Ovary (tissue), 3 donors: ENCODE measurements at regions not wholly inside any gene's neighbourhood (a gene's known extent, or its start where the extent isn't known, plus 50 kb on each side); places are given as distances from the start of the nearest gene placed in this dataset.
"Not testable (repeated sequence)": the region's sequence is repeated elsewhere in the genome, so short reads cannot be mapped to it uniquely, and the experiment has no call there.

ENCODE experiments used
- CTCF ChIP-seq, 3 donors: fragments of 450-650 bp in 2 of 3; fragments of 200-600 bp in 1 of 3; IDR thresholded peaks; one replicate each; pipeline versions ENCODE4 v1.5.1 to v1.8.0; 2016 to 2022; ENCODE audit warnings: antibody characterized with exemption in 3 of 3, mild to moderate bottlenecking in 1 of 3
- EP300 ChIP-seq: sonication (generic); formaldehyde crosslinking; IDR thresholded peaks from one replicate; pipeline ENCODE4 v1.6.1; 2017; ENCODE audit warnings: antibody characterized with exemption
- POLR2A ChIP-seq: fragments of 450-650 bp; IDR thresholded peaks from one replicate; pipeline ENCODE4 v1.6.1; 2017; ENCODE audit warnings: antibody characterized with exemption, mild to moderate bottlenecking, moderate library complexity
- donor health status: DM: no; HTN: no; CAD: no.

GRCh38 chr16:88185976-88186888 lies 196.5 kb upstream of the ZNF469 start:
- TF ChIP-seq POLR2A; CTCF (IDR thresholded peaks at IDR 0.05); EP300: not testable (repeated sequence)
